H1 (cell line): ENCODE measurements at regions not wholly inside any gene's neighbourhood (a gene's known extent, or its start where the extent isn't known, plus 50 kb on each side); places are given as distances from the start of the nearest gene placed in this dataset.

Source experiments
- CTCF ChIA-PET: fragments of 300-600 bp; sonication (Branson Sonifier 250); formaldehyde crosslinking; loops from one replicate; lab custom pipeline; 2021; ENCODE audit not compliant: partially characterized antibody; lab: Charles Lee
- POLR2A ChIA-PET: fragments of 300-600 bp; sonication (Branson Sonifier 250); formaldehyde crosslinking; loops from one replicate; lab custom pipeline; 2021; ENCODE audit warnings: inconsistent platforms; ENCODE audit not compliant: partially characterized antibody; lab: Charles Lee
- DNase-seq, 2 experiments: peaks; one replicate each; pipeline versions ENCODE4 v3.0.0 to v3.0.0-alpha.2; 2010 to 2022; ENCODE audit warnings: low spot score in 2 of 2, low read depth in 1 of 2, mixed read lengths in 1 of 2
- FAIRE-seq: peaks from 2 replicates; lab custom pipeline; 2011; peaks lifted over from hg19 to GRCh38; lab: Jason Lieb, UNC
- H2AFZ ChIP-seq: 2 replicates; pipeline ENCODE4 v1.8.1; 2012; ENCODE audit warnings: low read length, inconsistent platforms
- H2AK5ac ChIP-seq: 2 replicates; pipeline ENCODE4 v1.6.1; 2013; ENCODE audit warnings: low read depth, low read length
- H2BK120ac ChIP-seq: replicated peaks from 2 replicates; pipeline ENCODE3; 2013; ENCODE audit warnings: low read depth, low read length, inconsistent platforms
- H2BK12ac ChIP-seq: 2 replicates; pipeline ENCODE4 v1.6.1; 2013; ENCODE audit warnings: low read depth, low read length
- H2BK15ac ChIP-seq: 2 replicates; pipeline ENCODE4 v1.6.1; 2013; ENCODE audit warnings: low read length
- H2BK20ac ChIP-seq: 2 replicates; pipeline ENCODE4 v1.6.1; 2013; ENCODE audit warnings: low read length
- H2BK5ac ChIP-seq: 2 replicates; pipeline ENCODE4 v1.6.1; 2013; ENCODE audit warnings: low read depth, low read length
- H3K14ac ChIP-seq: 2 replicates; pipeline ENCODE4 v1.6.1; 2013; ENCODE audit warnings: inconsistent platforms; ENCODE audit not compliant: insufficient read length
- H3K18ac ChIP-seq: 2 replicates; pipeline ENCODE4 v1.6.1; 2013; ENCODE audit warnings: low read length; ENCODE audit errors: extremely low read depth
- H3K23ac ChIP-seq: 2 replicates; pipeline ENCODE4 v1.6.1; 2013; ENCODE audit warnings: inconsistent platforms; ENCODE audit not compliant: insufficient read length
- H3K23me2 ChIP-seq: 2 replicates; pipeline ENCODE4 v1.6.1; 2013; ENCODE audit warnings: low read depth, low read length
- H3K27ac ChIP-seq: 2 replicates; pipeline ENCODE4 v1.6.1; 2011; ENCODE audit warnings: low read depth, low read length, inconsistent platforms
- H3K27me3 ChIP-seq, 4 experiments: replicated peaks in 1 of 4; 1 replicate in 1 of 4; 2 replicates in 3 of 4; pipeline versions ENCODE4 v1.6.1 to v1.8.1; 2011 to 2013; ENCODE audit warnings: low read length in 3 of 4, mild to moderate bottlenecking in 3 of 4, inconsistent platforms in 2 of 4, mixed read lengths in 2 of 4, moderate library complexity in 1 of 4; ENCODE audit not compliant: control insufficient read depth in 3 of 4, insufficient read depth in 3 of 4; ENCODE audit errors: extremely low read depth in 1 of 4
- H3K36me3 ChIP-seq, 4 experiments: 2 replicates each; pipeline versions ENCODE4 v1.6.1 to v1.8.1; 2011 to 2013; ENCODE audit warnings: mild to moderate bottlenecking in 4 of 4, low read length in 3 of 4, moderate library complexity in 2 of 4, control low read depth in 1 of 4, inconsistent platforms in 1 of 4; ENCODE audit not compliant: insufficient read depth in 4 of 4, control insufficient read depth in 2 of 4
- H3K4ac ChIP-seq: replicated peaks from 2 replicates; pipeline ENCODE3; 2013; ENCODE audit warnings: low read length, low read depth, mixed read lengths, inconsistent platforms; ENCODE audit not compliant: insufficient read length
- H3K4me1 ChIP-seq, 4 experiments: replicated peaks in 1 of 4; 1 replicate in 1 of 4; 2 replicates in 3 of 4; pipeline versions ENCODE4 v1.6.1 to v1.8.1; 2011 to 2013; ENCODE audit warnings: low read length in 3 of 4, inconsistent platforms in 2 of 4, mixed read lengths in 1 of 4; ENCODE audit not compliant: insufficient read depth in 4 of 4, control insufficient read depth in 3 of 4
- H3K4me2 ChIP-seq, 2 experiments: 2 replicates each; pipeline versions ENCODE4 v1.6.1 to v1.8.1; 2011 to 2013; ENCODE audit warnings: low read depth in 2 of 2, low read length in 2 of 2, control low read depth in 1 of 2, inconsistent platforms in 1 of 2, mild to moderate bottlenecking in 1 of 2; ENCODE audit not compliant: insufficient read depth in 1 of 2
- H3K4me3 ChIP-seq, 4 experiments: fragments of 200-600, 300-600 bp in 1 of 4; sonication (generic), shearing (Covaris generic), sonication (Bioruptor Twin) in 1 of 4; 2 replicates each; pipeline versions ENCODE4 v1.5.1 to v1.8.1; 2011 to 2016; ENCODE audit warnings: low read length in 4 of 4, low read depth in 3 of 4, control low read depth in 2 of 4, inconsistent platforms in 2 of 4, mild to moderate bottlenecking in 2 of 4, mixed read lengths in 1 of 4, moderate library complexity in 1 of 4; ENCODE audit not compliant: insufficient read depth in 2 of 4; ENCODE audit errors: extremely low read depth in 1 of 4
- H3K56ac ChIP-seq: replicated peaks from 2 replicates; pipeline ENCODE3; 2013; ENCODE audit warnings: low read depth, mild to moderate bottlenecking, mixed read lengths, low read length, inconsistent platforms; ENCODE audit not compliant: insufficient read length
- H3K79me1 ChIP-seq: 2 replicates; pipeline ENCODE4 v1.6.1; 2013; ENCODE audit warnings: low read depth, low read length, control low read depth
- H3K79me2 ChIP-seq, 2 experiments: 2 replicates each; pipeline versions ENCODE4 v1.6.1 to v1.8.1; 2012 to 2013; ENCODE audit warnings: low read length in 2 of 2, mild to moderate bottlenecking in 2 of 2, inconsistent platforms in 1 of 2; ENCODE audit not compliant: insufficient read depth in 2 of 2, control insufficient read depth in 1 of 2
- H3K9ac ChIP-seq, 4 experiments: replicated peaks in 1 of 4; 1 replicate in 1 of 4; 2 replicates in 3 of 4; pipeline versions ENCODE4 v1.6.1 to v1.8.1; 2011 to 2013; ENCODE audit warnings: low read depth in 3 of 4, low read length in 3 of 4, control low read depth in 2 of 4, mild to moderate bottlenecking in 2 of 4, moderate library complexity in 2 of 4, inconsistent platforms in 1 of 4; ENCODE audit errors: extremely low read depth in 1 of 4
- H3K9me3 ChIP-seq, 2 experiments: 2 replicates each; pipeline versions ENCODE4 v1.6.1 to v1.8.1; 2012 to 2013; ENCODE audit warnings: mild to moderate bottlenecking in 2 of 2, moderate library complexity in 2 of 2, control low read depth in 1 of 2, inconsistent platforms in 1 of 2, low read depth in 1 of 2, low read length in 1 of 2, mixed read lengths in 1 of 2; ENCODE audit not compliant: insufficient read depth in 2 of 2
- H4K20me1 ChIP-seq, 2 experiments: replicated peaks in 1 of 2; 2 replicates each; pipeline versions ENCODE3 to v1.8.1; 2011 to 2013; ENCODE audit warnings: inconsistent platforms in 2 of 2, low read length in 2 of 2, mild to moderate bottlenecking in 1 of 2; ENCODE audit not compliant: insufficient read depth in 2 of 2, control insufficient read depth in 1 of 2
- H4K5ac ChIP-seq: 2 replicates; pipeline ENCODE4 v1.6.1; 2013; ENCODE audit warnings: low read length, low read depth, mixed read lengths, inconsistent platforms; ENCODE audit not compliant: insufficient read length
- H4K8ac ChIP-seq: 2 replicates; pipeline ENCODE4 v1.8.0; 2013; ENCODE audit warnings: mild to moderate bottlenecking, moderate library complexity, low read length, inconsistent platforms; ENCODE audit not compliant: insufficient read depth; ENCODE audit errors: extremely low read depth
- H4K91ac ChIP-seq: replicated peaks from 2 replicates; pipeline ENCODE3; 2013; ENCODE audit warnings: low read length, mixed read lengths, inconsistent platforms; ENCODE audit not compliant: insufficient read length
- BACH1 ChIP-seq: IDR thresholded peaks from 2 replicates; pipeline ENCODE4 v1.6.1; 2012; ENCODE audit warnings: low read length, improper control_type of control experiment
- E2F6 ChIP-seq: IDR thresholded peaks from 2 replicates; pipeline ENCODE4 v1.6.1; 2012; ENCODE audit warnings: inconsistent platforms
- FOSL1 ChIP-seq: IDR thresholded peaks from 2 replicates; pipeline ENCODE4 v1.6.1; 2011; ENCODE audit warnings: mild to moderate bottlenecking, low read depth, low read length, moderate library complexity; ENCODE audit not compliant: insufficient read depth
- GTF2F1 ChIP-seq: IDR thresholded peaks from 2 replicates; pipeline ENCODE4 v1.6.1; 2012; ENCODE audit warnings: low read depth, low read length, improper control_type of control experiment, borderline replicate concordance
- KDM5A ChIP-seq: fragments of 200-600 bp; IDR thresholded peaks from 2 replicates; pipeline ENCODE4 v1.7.1; 2012; ENCODE audit warnings: mild to moderate bottlenecking, low read length, inconsistent platforms, mixed read lengths
- POLR2AphosphoS5 ChIP-seq: IDR thresholded peaks from 2 replicates; pipeline ENCODE4 v1.6.1; 2011; ENCODE audit warnings: low read depth, low read length
- RFX5 ChIP-seq: IDR thresholded peaks from 2 replicates; pipeline ENCODE4 v1.6.1; 2011; ENCODE audit warnings: low read depth, low read length, improper control_type of control experiment, borderline replicate concordance
- SIN3A ChIP-seq, 2 experiments: IDR thresholded peaks in 1 of 2; conservative IDR thresholded peaks in 1 of 2; 2 replicates each; pipeline ENCODE4 v1.6.1; 2011 to 2012; ENCODE audit warnings: low read length in 2 of 2, improper control_type of control experiment in 1 of 2, low read depth in 1 of 2, mild to moderate bottlenecking in 1 of 2
- SIRT6 ChIP-seq: IDR thresholded peaks from one replicate; pipeline ENCODE4 v1.7.1; 2012; ENCODE audit warnings: low read length, inconsistent platforms
- TBP ChIP-seq: IDR thresholded peaks from 2 replicates; pipeline ENCODE4 v1.6.1; 2011; ENCODE audit warnings: low read depth, low read length, improper control_type of control experiment
- WGBS, 2 experiments: shearing (Covaris generic) in 1 of 2; methylation state at CpG; one replicate each; pipeline versions ENCODE4 v1.1.6 to v1.1.7; 2013 to 2015; ENCODE audit warnings: low lambda C conversion rate in 2 of 2, mixed read lengths in 2 of 2, inconsistent platforms in 1 of 2, low coverage in 1 of 2, missing lambda C conversion rate in 1 of 2; ENCODE audit not compliant: insufficient replicate concordance in 2 of 2, insufficient coverage in 1 of 2, insufficient read length in 1 of 2; ENCODE audit errors: extremely low coverage in 1 of 2, missing lambda C conversion rate in 1 of 2; 5-methylcytosine and 5-hydroxymethylcytosine counted together

DNA sequence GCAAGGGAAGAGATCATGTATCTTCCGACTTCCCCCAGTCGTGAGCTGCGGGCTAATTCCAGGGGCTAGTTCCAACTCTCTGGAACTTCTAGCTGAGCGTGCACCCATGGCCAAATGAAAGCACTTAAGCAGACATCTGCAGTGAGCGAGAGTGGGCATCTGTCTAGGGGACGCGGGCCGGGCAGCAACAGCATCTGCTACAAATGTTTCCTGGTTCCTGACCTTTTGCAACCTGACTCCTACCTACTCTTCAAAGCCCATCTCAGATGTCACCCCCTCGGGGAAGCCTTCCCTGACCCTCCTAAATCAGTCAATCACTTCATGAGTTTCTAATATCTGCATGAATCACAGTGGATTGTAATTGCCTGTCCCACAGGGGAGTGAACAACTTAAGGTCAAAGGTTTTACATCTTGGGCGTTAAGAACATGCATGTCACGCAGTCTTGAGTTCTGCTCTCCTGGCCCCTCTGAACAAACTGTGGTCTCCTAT, 141.9 kb downstream of the CEBPB start:
- H3K27ac ChIP-seq: no peak overlapping the region
- H3K23me2 ChIP-seq: peaks cover 7% of the 10 kb centered on the region; the same call in 1 of the 2 replicates
- no peaks in the 10 kb centered on the region for H3K79me2 ChIP-seq
- ChIA-PET CTCF (interaction anchor here (1.2 to 1.6 kb wide), 2 partner anchors 13 to 87 kb away, joined by 3 to 4 read pairs; no protein-coding TSS in a partner anchor), POLR2A (interaction anchor here (0.9 kb wide), 1 partner anchor 145 kb away, joined by 3 read pairs; no protein-coding TSS in a partner anchor)
- H2AK5ac ChIP-seq: no peak overlapping the region
- H4K20me1 ChIP-seq: no peaks in the 10 kb centered on the region
- no peak overlapping the region for H3K4ac ChIP-seq
- no peak overlapping the region for H3K18ac ChIP-seq
- H3K9ac ChIP-seq: no peak overlapping the region
- no peak overlapping the region for H2BK20ac ChIP-seq
- no peak overlapping the region for H3K23ac ChIP-seq
- no peak overlapping the region for H2BK15ac ChIP-seq
- no peaks in the 10 kb centered on the region for H3K9me3 ChIP-seq
- H4K5ac ChIP-seq: no peak overlapping the region
- H3K4me1 ChIP-seq: peaks cover 0 to 2% (median 0%) of the 10 kb centered on the region in 4 experiments; a peak in 2 of 7 replicates
- H4K91ac ChIP-seq: no peak overlapping the region
- H3K14ac ChIP-seq: no peak overlapping the region
- DNase-seq (no peak), FAIRE-seq (no peak)
- H3K79me1 ChIP-seq: no peaks in the 10 kb centered on the region
- no peak overlapping the region; the same call in 1 of the 2 replicates for H2AFZ ChIP-seq
- H3K27me3 ChIP-seq: no peaks in the 10 kb centered on the region
- no peak overlapping the region for H4K8ac ChIP-seq
- no peak overlapping the region for H2BK5ac ChIP-seq
- H2BK12ac ChIP-seq: no peak overlapping the region
- TF ChIP-seq POLR2AphosphoS5 (no peak), GTF2F1 (no peak), TBP (no peak), KDM5A (no peak), SIN3A (conservative IDR thresholded peaks at IDR 0.05 in 1 of 2, IDR thresholded peaks at IDR 0.05 in 1 of 2; ENCODE audit: low read depth in 1 of 2, low read length in 2 of 2) (no peak), SIRT6 (no peak), E2F6 (no peak), FOSL1 (no peak), BACH1 (no peak), RFX5 (no peak)
- no peak overlapping the region for H3K4me2 ChIP-seq
- WGBS, 2 experiments: 93% methylated on average over 11 of the region's 11 CpGs; no CpG with 5 or more reads in 1 of the 2 experiments
- no peaks in the 10 kb centered on the region for H3K36me3 ChIP-seq
- H2BK120ac ChIP-seq: no peak overlapping the region
- no peak overlapping the region for H3K56ac ChIP-seq
- no peak overlapping the region for H3K4me3 ChIP-seq
